Brain pericyte (primary cell): ENCODE measurements at regions not wholly inside any gene's neighbourhood (a gene's known extent, or its start where the extent isn't known, plus 50 kb on each side); places are given as distances from the start of the nearest gene placed in this dataset.

Source experiments
- DNase-seq: peaks from one replicate; pipeline ENCODE4 v3.0.0-alpha.2; 2012; ENCODE audit warnings: low read depth, low spot score

DNA sequence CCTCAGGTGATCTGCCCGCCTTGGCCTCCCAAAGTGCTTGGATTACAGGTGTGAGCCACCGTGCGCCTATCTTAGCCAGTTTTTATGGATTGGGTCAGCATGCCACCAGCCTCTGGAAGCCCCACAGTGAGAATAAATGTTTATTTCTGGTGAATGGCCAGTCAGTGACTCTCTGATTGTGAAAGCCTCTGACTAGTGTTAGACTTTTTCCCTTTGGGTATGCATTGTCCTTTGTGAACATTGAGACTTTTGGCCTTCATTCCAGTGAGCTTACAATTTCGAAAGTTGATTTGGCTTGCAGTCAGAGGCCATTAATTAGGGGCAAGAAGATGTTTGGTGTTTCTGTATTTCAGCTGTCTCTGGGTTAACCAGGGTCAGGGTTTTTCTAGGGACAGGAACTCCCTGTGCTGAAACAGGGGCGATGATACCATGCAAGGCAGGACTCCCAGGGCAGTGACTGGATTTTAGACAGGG, 274.5 kb upstream of the C2CD4B start:
- no peak for DNase-seq

DNA sequence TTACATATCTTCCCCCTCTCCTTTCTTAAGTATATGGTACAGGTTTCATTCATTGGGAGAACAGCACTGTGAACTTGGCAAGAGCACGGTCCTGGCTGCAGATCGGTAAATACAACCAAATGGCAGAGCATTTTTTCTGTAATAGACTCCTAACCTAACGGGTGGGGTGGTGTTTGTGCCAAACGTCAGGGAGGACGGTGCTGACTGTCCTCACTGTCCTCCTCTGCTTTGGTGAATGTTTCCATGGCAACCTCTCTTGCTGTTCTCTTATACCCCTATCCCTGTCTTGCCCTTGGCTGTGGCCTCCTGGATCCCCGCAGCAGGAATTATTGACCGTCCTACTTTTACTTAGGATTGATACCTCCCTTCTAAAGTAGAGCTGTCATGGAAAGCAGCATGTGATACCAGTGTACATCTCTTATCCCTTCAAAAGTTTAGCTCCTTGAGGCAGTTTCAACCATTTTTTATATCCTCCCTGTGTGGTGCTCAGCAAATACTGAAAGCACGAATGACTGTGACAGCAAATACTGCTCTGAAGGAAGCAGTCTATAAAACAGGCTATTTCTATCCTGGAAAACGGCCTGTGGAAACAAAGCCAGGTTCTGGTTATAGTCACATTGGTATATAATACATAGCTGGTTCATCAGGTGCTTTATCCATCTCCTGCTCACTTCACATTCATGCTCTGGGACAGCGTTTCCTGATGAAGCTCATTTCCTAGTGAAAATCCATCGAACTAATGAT, 275.4 kb upstream of the C2CD4B start:
- DNase-seq: no peak

- DNase-seq: no peak
These were observed 279.3 kb upstream of the C2CD4B start for GRCh38 chr15:62444104-62445022.

DNA sequence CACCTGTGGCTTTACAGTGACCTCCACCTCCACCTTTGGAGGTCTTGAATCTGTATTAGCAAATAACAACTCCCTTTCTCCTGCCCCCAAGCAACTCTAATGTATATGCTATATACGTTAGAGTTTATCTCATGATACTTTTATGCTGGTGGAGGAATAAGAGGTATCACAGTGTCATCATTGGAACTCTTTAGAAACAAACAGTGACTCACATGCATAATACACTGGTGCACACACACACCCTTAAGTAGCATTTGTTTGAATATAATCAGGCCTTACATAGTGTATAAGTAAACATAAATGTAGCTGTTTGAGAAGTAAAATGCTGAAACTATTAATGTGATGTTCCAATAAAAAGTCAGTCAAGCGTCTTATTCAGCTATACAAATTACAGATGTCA, 280.2 kb upstream of the C2CD4B start:
- DNase-seq: no peak

DNA sequence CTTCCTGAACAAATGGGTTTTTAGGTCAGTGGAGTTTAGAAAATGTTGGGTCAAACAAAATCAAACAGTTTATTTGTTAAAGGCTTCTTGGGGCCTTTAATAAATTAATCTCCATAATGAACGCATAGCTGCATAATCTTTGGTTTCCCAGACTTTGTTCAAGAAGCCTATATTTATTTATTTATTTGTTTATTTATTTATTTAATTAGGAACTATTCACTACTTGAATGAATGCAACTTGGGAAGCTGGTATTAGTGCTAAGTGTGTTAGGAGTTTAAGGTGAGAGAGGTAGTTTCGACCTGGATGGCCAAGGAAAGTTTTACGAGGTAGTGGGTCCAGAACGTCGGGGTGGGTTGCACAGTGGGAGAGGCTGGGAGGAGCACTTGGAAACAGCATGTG, 281.9 kb upstream of the C2CD4B start:
- no peak for DNase-seq

GRCh38 chr15:62447742-62448141, 282.7 kb upstream of the C2CD4B start:
- no peak for DNase-seq

DNA sequence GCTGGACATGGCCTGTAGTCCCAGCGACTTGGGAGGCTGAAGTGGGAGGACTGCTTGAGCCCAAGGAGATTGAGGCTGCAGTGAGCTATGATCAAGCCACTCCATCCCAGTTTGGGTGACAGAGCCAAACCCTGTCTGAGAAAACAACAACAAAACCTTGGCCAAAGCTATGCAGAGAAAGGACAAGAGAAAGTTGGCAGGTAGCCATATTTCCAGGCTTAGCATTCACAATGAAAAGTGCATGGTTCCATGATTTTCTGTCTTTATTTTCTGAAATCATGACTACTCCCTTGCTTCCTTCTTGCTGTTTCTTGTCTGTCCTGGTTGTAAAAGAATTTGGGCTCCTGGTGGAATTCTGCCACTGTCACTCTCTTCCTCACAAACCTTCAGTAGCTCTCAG, 284.6 kb upstream of the C2CD4B start:
- no peak for DNase-seq

DNA sequence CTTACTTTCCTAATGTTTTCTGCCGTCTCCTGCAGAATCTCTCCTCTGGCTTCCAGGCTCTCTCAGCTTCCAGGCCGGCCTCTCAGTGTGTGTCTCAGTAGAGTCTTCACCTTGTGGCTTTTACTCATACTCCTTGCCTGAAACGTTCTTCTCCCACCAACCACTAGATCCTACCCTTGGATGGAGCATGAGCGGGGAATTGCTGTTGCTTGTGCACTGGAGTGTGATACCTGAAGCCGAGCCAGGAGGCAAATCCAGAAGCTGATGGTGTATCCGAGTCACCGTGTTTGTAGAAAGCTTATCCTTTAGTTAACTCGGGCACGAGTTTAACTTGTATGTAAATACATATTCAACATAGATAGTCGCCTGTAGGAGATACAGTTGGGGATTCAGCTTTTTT, 285.0 kb upstream of the C2CD4B start:
- DNase-seq: no peak

- no peak for DNase-seq
These were observed 286.9 kb upstream of the C2CD4B start for GRCh38 chr15:62452026-62452425.

DNA sequence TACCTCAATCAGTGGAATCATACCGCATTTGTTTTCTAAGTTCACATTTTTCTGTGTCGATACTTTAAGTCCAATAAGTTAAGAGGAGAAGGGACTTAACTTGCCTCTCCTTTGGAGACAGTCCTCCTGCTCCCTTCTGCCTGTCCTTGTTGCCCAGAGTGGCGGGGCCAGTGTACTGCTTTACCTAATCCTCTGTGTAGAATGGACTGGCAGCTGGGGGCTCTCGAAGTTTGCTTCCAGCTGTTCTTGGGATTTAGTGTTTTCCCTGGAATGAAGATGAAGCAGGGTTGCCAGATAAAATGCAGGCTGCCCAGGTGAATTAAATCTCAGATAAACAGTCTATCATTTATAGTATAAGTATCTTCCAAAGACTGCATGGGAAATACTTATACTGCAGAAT, 287.6 kb upstream of the C2CD4B start:
- no peak for DNase-seq

DNA sequence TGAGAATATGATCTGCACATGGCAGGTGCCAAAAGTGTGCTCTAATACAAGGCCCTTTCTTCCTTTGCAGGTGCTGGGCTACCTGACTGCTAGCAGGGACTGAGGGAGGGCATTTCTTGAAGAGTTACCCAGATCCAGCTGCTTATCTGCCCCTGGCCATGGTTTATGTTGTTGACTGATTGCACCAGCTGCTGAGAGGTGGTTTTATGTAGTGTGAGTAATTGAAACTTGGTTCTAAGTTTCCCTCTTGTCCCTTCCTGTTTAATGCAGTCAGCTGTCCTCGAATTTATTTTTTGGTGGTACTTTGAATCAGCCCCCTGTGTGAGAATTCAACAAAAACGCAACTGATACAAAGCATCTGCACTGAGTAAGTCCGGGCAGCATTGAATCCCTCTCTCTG, 288.3 kb upstream of the C2CD4B start:
- DNase-seq: no peak

GRCh38 chr15:62453981-62454380, 288.9 kb upstream of the C2CD4B start:
- no peak for DNase-seq

DNA sequence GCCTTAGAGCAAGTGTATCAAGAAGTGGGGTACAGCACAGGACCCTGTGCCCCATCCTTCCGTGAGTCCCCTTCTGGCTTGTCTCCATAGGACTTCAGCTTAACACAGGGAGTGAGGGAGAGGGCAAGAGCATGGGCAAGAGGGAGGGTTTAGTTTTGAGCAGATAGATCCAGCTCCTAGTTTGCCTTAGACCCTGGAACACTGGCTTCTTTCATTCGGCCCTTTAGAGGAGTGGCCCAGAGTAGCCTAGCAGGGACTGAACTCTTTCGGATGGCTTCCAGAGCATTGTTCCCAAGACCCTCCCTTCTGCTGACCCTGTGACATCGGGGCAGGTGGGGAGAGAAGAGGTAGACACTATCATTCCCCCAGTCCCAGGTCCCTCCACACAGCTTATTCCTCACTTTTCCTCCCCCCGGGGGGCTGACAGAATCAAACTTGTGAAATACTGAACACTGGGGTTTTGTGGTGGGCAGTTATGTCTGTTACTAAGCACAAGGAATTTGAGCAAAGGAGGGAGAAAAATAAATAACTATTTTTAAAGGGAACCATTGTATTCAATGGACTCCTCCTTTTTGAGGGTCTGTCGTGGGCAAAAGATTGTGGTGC, 289.6 kb upstream of the C2CD4B start:
- no peak for DNase-seq

GRCh38 chr15:62455441-62455921, 290.4 kb upstream of the C2CD4B start:
- DNase-seq: no peak

DNA sequence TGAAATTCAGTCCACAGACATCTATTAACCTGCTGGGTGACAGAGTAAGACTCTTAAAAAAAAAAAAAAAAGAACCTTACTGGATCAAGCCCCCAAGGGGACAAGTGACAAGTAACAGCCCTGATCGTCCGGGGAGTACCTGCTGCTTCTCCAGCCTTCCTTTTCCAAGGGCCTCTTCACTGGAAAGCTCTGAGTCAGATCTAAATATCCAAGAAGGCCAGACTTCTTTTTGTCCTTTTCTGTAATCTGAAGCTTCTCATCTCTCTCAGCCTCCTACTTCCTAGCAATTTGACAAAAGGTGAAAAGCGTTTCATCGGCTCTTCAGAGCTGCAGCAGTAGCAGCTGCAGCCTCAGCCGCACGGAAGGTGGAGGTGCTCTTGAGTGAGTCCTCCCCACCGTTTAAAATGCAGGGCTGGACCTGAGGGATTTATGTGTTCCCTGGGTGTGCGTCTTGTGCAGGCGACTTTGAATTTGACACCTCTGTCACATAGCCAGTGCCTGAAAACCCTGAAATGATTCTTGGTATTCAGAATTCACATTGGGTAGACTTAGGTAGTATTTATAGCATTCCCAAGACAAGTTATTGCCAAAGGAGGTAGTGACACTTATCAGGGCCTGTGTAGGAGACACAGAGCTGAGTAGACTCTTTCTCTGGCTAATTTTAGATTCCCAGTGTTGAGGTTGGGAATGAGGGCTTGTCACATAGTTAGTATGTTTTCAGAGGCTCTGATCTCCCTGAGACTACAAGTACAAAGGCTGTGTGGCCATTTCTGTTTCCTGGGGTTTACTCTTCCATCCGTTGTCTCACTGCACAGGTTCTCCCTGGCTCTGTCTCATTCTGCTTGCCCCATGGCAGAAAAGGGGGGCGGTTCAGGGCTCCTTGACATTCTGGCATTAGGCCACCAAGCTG, 291.2 kb upstream of the C2CD4B start:
- no peak for DNase-seq

- no peak for DNase-seq
These were observed 292.0 kb upstream of the C2CD4B start for GRCh38 chr15:62457100-62457499.

DNA sequence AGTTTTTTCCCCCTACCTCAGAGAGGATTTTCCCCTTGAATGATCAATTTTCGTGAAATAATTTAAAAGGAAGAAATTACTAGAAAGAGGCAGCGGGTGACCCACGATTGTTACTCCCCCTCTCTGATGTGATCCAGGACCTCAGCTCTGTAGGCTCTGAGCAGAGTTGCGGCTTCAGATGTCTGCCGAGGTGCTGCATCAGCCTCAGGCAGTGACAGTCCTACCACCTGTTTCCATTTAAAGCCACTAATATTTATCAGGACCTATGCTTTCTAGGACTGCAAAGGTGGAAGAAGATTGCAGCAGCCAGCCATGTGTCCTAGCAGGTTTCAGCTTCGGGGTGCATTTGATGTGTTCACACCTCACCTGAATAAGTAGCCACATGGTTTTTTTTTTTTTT, 294.8 kb upstream of the C2CD4B start:
- DNase-seq: no peak

GRCh38 chr15:62462268-62462667, 297.2 kb upstream of the C2CD4B start:
- DNase-seq: no peak

DNA sequence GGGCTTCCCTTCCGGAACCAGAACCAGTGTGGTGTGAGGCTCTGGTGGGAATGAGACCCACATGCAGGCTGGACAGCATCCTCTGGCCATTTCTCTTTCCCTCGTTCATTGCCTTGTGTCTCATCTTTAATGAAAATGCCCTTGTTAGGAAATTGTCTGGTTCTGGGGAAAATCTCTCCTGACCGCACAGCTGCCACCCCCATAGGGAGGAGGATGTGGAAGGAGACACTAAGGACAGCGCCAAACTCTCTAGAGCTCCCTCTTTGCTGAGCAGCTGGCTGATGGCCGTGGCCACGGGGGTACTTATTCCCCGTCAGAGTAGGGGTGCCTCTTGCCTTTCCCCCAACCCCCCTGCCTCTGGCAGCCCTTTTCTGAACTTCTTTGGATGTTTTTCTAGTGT, 297.6 kb upstream of the C2CD4B start:
- no peak for DNase-seq

- no peak for DNase-seq
These were observed 299.6 kb upstream of the C2CD4B start for GRCh38 chr15:62464705-62465104.

DNA sequence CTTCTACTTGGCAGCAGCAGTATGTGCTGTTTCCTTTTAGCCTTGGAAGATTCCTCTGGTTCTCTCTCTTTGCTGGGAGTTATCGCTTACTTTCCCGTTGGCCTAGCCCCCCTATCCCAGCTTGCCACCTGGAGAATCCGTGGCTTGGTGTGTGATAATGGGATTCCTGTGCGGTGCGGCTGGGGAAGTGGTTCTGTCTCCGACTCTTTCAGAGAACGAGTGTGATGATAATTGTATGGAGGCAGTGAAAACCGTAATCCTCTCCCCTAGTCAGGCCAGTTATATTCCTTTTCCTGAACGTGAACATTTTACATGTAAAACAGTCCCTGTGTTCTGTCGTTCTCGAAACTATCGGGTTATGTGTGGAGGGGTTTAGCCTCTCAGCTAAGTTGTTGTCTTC, 300.1 kb upstream of the C2CD4B start:
- DNase-seq: no peak
